Sigmoid colon (tissue), 6 donors: ENCODE measurements at regions not wholly inside any gene's neighbourhood (a gene's known extent, or its start where the extent isn't known, plus 50 kb on each side); places are given as distances from the start of the nearest gene placed in this dataset.
"Not testable (repeated sequence)": the region's sequence is repeated elsewhere in the genome, so short reads cannot be mapped to it uniquely, and the experiment has no call there.

Source experiments
- DNase-seq: peaks from one replicate; pipeline ENCODE4 v3.0.0-alpha.2; 2019
- H3K27ac ChIP-seq, 4 donors: fragments of 200-600 bp; sonication (generic); one replicate each; pipeline ENCODE4 v1.5.1; 2016 to 2019; ENCODE audit warnings: mild to moderate bottlenecking in 1 of 4
- H3K27me3 ChIP-seq, 3 donors: fragments of 200-600 bp; sonication (generic); one replicate each; pipeline ENCODE4 v1.5.1; 2019; ENCODE audit warnings: mild to moderate bottlenecking in 1 of 3
- H3K36me3 ChIP-seq, 4 donors: fragments of 200-600 bp; sonication (generic); one replicate each; pipeline ENCODE4 v1.5.1; 2016 to 2019
- H3K4me1 ChIP-seq, 4 donors: fragments of 200-600 bp; sonication (generic); one replicate each; pipeline ENCODE4 v1.5.1; 2017 to 2019
- H3K4me3 ChIP-seq, 4 donors: fragments of 200-600 bp; sonication (generic); one replicate each; pipeline ENCODE4 v1.5.1; 2017 to 2019; ENCODE audit warnings: mild to moderate bottlenecking in 2 of 4, moderate library complexity in 1 of 4
- H3K9me3 ChIP-seq, 4 donors: fragments of 200-600 bp in 3 of 4; sonication (generic) in 3 of 4; one replicate each; pipeline versions ENCODE4 v1.5.1 to v1.6.1; 2013 to 2019
- EP300 ChIP-seq, 4 donors: sonication (generic); formaldehyde crosslinking; IDR thresholded peaks; one replicate each; pipeline ENCODE4 v1.6.1; 2017; ENCODE audit warnings: antibody characterized with exemption in 4 of 4
- POLR2A ChIP-seq, 2 donors: fragments of 450-650 bp; IDR thresholded peaks; one replicate each; pipeline ENCODE4 v1.6.1; 2016; ENCODE audit warnings: antibody characterized with exemption in 2 of 2, mild to moderate bottlenecking in 2 of 2, moderate library complexity in 2 of 2
- POLR2AphosphoS5 ChIP-seq, 4 donors: sonication (generic); formaldehyde crosslinking; IDR thresholded peaks; one replicate each; pipeline ENCODE4 v1.6.1; 2017; ENCODE audit warnings: antibody characterized with exemption in 4 of 4
- WGBS, 2 donors: extraction: QIAGEN DNeasy Blood & Tissue Kit; methylation state at CpG; one replicate each; pipeline ENCODE4 v1.1.7; 2013; 5-methylcytosine and 5-hydroxymethylcytosine counted together
- intact Hi-C: fragments of 100-400 bp; cut with DNase I; formaldehyde crosslinking; loops from one replicate; pipeline ENCODE4 v1.15.1; 2023
- TF ChIP-seq, protein P1 (sequence below), 4 experiments: fragments of 450-650 bp in 3 of 4; fragments of 200-600 bp in 1 of 4; IDR thresholded peaks; one replicate each; pipeline ENCODE4 v1.5.1; 2016 to 2019; ENCODE audit warnings: antibody characterized with exemption in 4 of 4, mild to moderate bottlenecking in 3 of 4, moderate library complexity in 2 of 4
- donor health status: healthy with polysubstance abuse.
- donor health status: healthy.

DNA sequence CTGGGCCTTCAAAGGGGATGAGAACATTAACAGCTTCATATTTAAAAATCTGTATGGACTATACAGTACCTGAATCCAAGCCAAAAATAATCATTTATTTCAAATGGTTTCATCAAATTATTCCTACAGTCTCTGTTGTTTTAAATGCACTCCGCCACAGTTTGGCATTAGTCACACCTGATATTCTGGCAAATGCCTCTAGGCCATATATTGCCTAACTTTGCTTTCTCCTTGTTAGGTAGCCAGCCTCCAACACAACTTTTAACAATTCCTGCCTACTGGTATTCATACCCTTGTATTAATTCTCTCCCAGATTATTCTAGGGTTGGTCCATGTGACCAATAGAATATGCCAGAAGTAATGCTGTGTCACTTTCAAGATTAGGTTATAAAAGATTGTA is 146.6 kb upstream of the FANCL start:
- Histone ChIP-seq H3K36me3 (no peaks in the 10 kb centered on the region), H3K9me3 (no peaks in the 10 kb centered on the region), H3K4me3 (no peak overlapping the region), H3K27ac (no peak overlapping the region), H3K27me3 (no peaks in the 10 kb centered on the region), H3K4me1 (no peaks in the 10 kb centered on the region)
- 97% methylated on average over 1 of the region's 1 CpG for WGBS, 2 donors
- intact Hi-C loops = no loop called here
- TF ChIP-seq POLR2AphosphoS5 (IDR thresholded peaks at IDR 0.05) (no peak), POLR2A (IDR thresholded peaks at IDR 0.05) (no peak), EP300 (IDR thresholded peaks at IDR 0.05) (no peak)
- TF ChIP-seq, protein P1, sequence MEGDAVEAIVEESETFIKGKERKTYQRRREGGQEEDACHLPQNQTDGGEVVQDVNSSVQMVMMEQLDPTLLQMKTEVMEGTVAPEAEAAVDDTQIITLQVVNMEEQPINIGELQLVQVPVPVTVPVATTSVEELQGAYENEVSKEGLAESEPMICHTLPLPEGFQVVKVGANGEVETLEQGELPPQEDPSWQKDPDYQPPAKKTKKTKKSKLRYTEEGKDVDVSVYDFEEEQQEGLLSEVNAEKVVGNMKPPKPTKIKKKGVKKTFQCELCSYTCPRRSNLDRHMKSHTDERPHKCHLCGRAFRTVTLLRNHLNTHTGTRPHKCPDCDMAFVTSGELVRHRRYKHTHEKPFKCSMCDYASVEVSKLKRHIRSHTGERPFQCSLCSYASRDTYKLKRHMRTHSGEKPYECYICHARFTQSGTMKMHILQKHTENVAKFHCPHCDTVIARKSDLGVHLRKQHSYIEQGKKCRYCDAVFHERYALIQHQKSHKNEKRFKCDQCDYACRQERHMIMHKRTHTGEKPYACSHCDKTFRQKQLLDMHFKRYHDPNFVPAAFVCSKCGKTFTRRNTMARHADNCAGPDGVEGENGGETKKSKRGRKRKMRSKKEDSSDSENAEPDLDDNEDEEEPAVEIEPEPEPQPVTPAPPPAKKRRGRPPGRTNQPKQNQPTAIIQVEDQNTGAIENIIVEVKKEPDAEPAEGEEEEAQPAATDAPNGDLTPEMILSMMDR (IDR thresholded peaks at IDR 0.05) = no peak
- DNase-seq = no peak

DNA sequence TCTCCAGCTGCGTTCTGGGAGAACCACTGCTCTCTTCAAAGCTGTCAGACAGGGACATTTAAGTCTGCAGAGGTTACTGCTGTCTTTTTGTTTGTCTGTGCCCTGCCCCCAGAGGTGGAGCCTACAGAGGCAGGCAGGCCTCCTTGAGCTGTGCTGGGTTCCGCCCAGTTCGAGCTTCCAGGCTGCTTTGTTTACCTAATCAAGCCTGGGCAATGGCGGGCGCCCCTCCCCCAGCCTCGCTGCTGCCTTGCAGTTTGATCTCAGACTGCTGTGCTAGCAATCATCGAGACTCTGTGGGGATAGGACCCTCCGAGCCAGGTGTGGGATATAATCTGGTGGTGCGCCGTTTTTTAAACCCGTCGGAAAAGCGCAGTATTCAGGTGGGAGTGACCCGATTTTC is 145.8 kb upstream of the FANCL start:
- intact Hi-C loops, DNase-seq, H3K27ac ChIP-seq, H3K4me1 ChIP-seq, H3K36me3 ChIP-seq, H3K27me3 ChIP-seq, H3K9me3 ChIP-seq, H3K4me3 ChIP-seq: not testable (repeated sequence)
- WGBS, 2 donors = 57 to 76% methylated on average over 14 of the region's 14 CpGs

DNA sequence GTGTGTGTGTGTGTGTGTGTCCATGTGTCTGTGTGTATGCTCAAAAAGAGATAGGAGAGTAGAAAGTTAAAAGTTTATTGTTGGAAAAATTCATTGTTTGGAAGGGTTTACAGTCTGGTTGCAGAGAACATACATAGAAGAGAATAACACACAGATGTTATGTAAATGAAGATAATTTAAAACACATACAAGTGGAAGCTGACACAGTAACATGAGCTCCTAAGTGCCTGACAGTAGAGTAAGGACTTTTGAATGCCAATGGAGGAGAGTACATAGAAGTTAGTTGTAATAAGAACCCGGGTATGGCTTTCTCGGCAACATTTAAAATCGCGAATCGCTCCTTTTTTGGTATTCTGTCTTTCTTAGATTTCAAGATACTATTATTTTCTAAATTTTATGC is 137.0 kb upstream of the FANCL start:
- DNase-seq = no peak
- H3K4me3 ChIP-seq = no peak overlapping the region
- 94 to 95% methylated on average over 5 of the region's 5 CpGs for WGBS, 2 donors
- intact Hi-C loops = no loop called here
- no peaks in the 10 kb centered on the region for H3K27me3 ChIP-seq
- H3K4me1 ChIP-seq = no peaks in the 10 kb centered on the region
- TF ChIP-seq, protein P1 (IDR thresholded peaks at IDR 0.05) = no peak
- no peak for TF ChIP-seq EP300 (IDR thresholded peaks at IDR 0.05)
- no peak for TF ChIP-seq POLR2AphosphoS5 (IDR thresholded peaks at IDR 0.05)
- no peak for TF ChIP-seq POLR2A (IDR thresholded peaks at IDR 0.05)
- H3K36me3 ChIP-seq = no peaks in the 10 kb centered on the region
- no peak overlapping the region for H3K27ac ChIP-seq
- H3K9me3 ChIP-seq = no peaks in the 10 kb centered on the region

DNA sequence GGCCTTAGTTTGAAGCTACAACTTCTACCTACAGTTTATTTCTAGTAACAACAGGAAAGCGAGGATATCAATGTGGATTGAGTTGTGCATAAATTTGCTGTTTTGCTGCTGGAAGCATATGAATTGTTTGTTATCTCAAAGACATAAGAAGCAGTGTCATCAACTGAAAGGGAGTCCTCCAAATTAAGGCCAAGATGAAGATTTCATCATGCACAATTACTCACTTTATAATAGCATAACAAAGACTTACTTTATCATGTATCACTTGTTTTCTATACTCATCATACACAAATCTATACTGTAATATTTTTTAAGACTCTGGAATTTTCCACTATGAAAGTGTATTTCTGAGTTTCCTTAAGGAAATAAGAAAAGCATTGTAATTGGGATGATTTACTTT is 136.1 kb upstream of the FANCL start:
- no peaks in the 10 kb centered on the region for H3K4me1 ChIP-seq
- H3K9me3 ChIP-seq = no peaks in the 10 kb centered on the region
- H3K27me3 ChIP-seq = no peaks in the 10 kb centered on the region
- no peak overlapping the region for H3K4me3 ChIP-seq
- intact Hi-C loops = no loop called here
- WGBS, 2 donors = 93 to 94% methylated on average over 1 of the region's 1 CpG
- TF ChIP-seq, protein P1 (IDR thresholded peaks at IDR 0.05) = no peak
- TF ChIP-seq POLR2A (IDR thresholded peaks at IDR 0.05) (no peak), EP300 (IDR thresholded peaks at IDR 0.05) (no peak), POLR2AphosphoS5 (IDR thresholded peaks at IDR 0.05) (no peak)
- H3K27ac ChIP-seq = no peak overlapping the region
- DNase-seq = no peak
- H3K36me3 ChIP-seq = no peaks in the 10 kb centered on the region

DNA sequence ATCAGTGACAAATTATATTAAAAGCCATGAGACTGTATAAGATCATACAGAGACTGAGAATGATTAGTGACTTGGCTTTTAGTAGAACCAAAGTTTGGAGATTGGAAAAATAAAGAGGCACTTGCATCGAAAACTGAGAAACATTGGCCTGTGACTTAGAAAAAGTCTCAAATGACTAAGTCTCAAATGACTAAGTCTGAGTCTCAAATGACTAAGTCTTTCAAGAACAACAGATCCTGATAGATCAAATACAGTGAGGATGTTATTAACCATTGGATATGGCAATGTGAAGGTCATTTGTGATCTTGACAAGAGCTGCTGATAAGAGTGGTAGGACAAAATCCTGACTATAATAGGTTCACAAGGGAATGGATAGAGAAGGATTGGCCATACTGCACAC is 135.5 kb upstream of the FANCL start:
- Histone ChIP-seq H3K4me1 (no peaks in the 10 kb centered on the region), H3K36me3 (no peaks in the 10 kb centered on the region), H3K9me3 (no peaks in the 10 kb centered on the region), H3K27me3 (no peaks in the 10 kb centered on the region), H3K27ac (no peak overlapping the region), H3K4me3 (no peak overlapping the region)
- intact Hi-C loops = no loop called here
- WGBS, 2 donors = 87 to 95% methylated on average over 1 of the region's 1 CpG
- no peak for DNase-seq
- TF ChIP-seq, protein P1 (IDR thresholded peaks at IDR 0.05) = no peak
- TF ChIP-seq POLR2AphosphoS5 (IDR thresholded peaks at IDR 0.05) (no peak), POLR2A (IDR thresholded peaks at IDR 0.05) (no peak), EP300 (IDR thresholded peaks at IDR 0.05) (no peak)
